ENCODE measurements at regions not wholly inside any gene's neighbourhood (a gene's known extent, or its start where the extent isn't known, plus 50 kb on each side); places are given as distances from the start of the nearest gene placed in this dataset.

DNA sequence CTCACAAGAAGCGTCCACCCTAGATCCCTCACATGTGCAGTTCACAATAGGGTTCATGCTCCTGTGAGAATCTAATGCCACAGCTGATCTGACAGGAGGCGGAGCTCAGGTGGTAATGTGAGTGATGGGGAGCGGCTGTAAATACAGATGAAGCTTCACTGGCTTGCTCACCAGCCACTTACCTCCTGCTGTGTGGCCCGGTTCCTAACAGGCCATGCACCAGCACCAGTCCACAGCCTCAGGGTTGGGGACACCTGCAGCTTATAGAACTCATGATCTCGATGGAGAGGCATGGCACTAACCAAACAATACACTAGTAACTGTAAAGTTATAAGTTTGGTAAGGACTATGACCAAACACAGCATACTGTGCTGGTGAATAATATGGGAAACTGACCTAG is 368.0 kb upstream of the CDH5 start:
- no peak for DNase-seq (ENCODE audit: extremely low read depth, low read depth)
- no peak overlapping the region for H3K4me3 ChIP-seq (replicated peaks; ENCODE audit: low read depth, low read length)

DNA sequence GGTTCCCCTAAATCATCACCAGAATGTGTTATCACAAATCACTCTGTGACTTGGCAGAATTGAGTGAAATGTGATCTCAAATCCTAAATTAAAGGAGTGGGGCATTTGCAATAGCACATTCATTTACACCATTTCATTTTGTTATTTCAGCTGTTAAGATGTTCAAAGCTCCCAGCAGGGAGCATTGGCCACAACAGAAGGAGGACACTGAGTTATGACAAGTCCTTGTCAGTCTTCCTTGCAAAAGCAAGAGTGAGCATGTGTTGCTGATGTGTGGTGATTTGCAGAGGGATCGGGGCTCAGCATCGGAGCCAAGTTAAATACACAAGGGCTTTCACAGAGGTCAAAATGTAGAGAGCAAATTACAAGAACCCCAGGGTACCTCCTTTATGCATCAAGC is 372.2 kb upstream of the CDH5 start:
- H3K4me3 ChIP-seq (replicated peaks; ENCODE audit: low read depth, low read length) = no peak overlapping the region
- TF ChIP-seq, protein P1, sequence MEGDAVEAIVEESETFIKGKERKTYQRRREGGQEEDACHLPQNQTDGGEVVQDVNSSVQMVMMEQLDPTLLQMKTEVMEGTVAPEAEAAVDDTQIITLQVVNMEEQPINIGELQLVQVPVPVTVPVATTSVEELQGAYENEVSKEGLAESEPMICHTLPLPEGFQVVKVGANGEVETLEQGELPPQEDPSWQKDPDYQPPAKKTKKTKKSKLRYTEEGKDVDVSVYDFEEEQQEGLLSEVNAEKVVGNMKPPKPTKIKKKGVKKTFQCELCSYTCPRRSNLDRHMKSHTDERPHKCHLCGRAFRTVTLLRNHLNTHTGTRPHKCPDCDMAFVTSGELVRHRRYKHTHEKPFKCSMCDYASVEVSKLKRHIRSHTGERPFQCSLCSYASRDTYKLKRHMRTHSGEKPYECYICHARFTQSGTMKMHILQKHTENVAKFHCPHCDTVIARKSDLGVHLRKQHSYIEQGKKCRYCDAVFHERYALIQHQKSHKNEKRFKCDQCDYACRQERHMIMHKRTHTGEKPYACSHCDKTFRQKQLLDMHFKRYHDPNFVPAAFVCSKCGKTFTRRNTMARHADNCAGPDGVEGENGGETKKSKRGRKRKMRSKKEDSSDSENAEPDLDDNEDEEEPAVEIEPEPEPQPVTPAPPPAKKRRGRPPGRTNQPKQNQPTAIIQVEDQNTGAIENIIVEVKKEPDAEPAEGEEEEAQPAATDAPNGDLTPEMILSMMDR (IDR thresholded peaks at IDR 0.05; ENCODE audit: low read depth, low read length, missing control alignments) = no peak
- DNase-seq (ENCODE audit: extremely low read depth, low read depth) = no peak

More for the DNA sequence above, 368.0 kb upstream of the CDH5 start:
- TF ChIP-seq, protein P1 (IDR thresholded peaks at IDR 0.05; ENCODE audit: low read depth, low read length, missing control alignments) = no peak

DNA sequence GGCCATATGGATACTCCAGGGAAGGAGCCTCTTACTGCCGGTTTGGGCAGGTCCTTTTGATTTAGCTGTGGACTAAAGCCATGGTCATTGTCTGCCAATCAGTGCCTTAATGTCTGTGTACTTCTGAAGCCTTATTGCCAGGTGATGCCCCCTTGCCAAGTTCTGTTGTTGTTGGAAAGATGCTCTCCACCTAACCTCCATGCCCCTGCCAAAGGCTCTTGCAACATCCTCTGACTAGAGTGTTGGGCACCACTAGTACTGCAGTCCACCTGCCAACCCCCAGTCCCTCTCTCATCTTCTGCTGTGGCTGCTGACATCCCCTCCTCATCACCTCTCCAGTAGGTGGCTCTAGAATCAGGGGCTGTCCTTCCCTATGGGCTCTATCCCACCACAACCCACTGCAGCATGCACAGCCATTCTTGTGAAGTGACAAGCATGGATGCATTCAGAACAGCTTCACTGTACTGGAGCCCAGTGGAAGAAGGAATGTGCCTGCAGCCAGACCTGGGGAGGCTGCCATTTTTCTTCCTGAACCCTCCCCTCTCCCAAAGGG is 375.3 kb upstream of the CDH5 start:
- DNase-seq (ENCODE audit: extremely low read depth, low read depth) = no peak
- TF ChIP-seq, protein P1 (IDR thresholded peaks at IDR 0.05; ENCODE audit: low read depth, low read length, missing control alignments) = no peak

DNA sequence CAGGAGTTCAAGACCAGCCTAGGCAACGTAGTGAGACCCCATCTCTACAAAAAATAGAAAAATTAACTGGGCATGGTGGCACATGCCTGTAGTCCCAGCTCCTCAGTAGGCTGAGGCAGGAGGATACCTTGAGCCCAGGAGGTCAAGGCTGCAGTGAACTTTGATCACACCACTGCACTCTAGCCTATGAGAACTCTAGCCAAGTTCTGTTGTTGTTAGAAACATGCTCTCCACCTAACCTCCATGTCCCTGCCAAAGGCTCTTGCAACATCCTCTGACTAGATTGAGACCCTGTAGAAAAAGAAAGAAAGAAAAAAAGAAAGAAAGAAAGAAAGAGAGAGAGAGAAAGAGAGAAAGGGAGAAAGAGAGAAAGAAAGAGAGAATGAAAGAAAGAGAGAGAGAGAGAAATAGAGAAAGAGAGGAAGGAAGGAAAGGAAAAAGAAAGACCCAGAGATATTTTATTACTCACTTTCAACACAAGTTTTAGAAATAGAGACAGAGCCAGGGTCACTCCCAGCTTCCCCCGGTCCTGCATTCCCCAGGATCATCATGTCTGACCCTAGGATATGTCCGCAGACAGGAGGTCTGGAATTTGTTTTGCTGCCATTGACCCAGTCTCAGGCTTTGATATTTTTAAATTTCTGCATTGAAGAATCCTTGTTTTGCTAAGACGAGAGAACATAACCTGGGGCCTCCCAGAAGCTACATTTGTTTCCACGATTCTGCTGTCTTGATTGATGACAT is 376.5 kb upstream of the CDH5 start:
- H3K4me3 ChIP-seq (replicated peaks; ENCODE audit: low read depth, low read length) = no peak overlapping the region
- TF ChIP-seq, protein P1 (IDR thresholded peaks at IDR 0.05; ENCODE audit: low read depth, low read length, missing control alignments) = no peak
- no peak for DNase-seq (ENCODE audit: extremely low read depth, low read depth)

More for the DNA sequence above, 375.3 kb upstream of the CDH5 start:
- H3K4me3 ChIP-seq (replicated peaks; ENCODE audit: low read depth, low read length) = no peak overlapping the region

DNA sequence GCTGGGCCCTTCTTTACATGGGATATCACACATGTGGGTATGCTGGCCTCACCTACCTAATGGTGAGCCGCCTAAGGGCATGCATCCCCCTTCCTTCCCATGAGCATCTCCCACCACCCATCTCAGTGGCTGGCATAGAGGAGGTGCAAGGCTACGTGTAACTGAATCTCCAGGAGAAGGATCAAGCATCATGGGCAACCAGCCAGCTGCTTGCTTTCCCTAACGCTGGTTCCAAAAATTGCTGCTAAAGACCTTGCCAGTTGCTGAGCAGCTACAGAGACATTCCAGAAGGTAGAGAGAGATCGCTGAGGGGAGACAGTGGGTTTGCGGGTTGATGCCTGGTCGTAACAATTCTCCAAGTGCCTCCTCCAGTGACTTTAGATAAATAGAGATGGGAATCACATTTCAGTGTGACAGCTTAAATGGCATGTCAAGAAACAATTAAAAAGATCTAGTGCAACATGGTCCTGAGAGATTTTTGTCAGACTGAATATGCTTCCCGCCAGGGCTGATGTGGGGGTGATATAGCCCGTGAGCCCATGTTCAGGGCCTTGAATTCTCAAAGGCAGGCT is 378.4 kb upstream of the CDH5 start:
- TF ChIP-seq, protein P1 (IDR thresholded peaks at IDR 0.05; ENCODE audit: low read depth, low read length, missing control alignments) = no peak
- no peak overlapping the region for H3K4me3 ChIP-seq (replicated peaks; ENCODE audit: low read depth, low read length)
- no peak for DNase-seq (ENCODE audit: extremely low read depth, low read depth)

DNA sequence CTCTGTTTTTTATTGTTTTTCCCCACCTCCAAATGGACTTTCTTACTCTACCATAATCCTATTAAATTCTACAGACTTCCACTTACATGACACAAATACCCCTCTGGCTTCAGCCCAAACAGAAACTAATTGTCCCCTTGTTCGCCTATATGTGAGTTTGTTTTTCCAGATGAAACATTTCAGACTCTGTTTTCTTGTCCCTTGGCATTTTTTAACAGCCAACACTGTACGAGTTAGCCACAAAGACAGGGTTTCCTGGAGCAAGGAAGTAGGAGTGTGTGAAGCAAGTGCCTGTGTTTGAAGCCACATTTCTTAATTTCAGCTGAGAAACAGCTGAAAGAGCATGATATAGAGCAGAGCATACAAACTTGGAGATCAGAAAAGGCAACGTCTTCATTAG is 382.2 kb upstream of the CDH5 start:
- no peak for DNase-seq (ENCODE audit: extremely low read depth, low read depth)
- TF ChIP-seq, protein P1 (IDR thresholded peaks at IDR 0.05; ENCODE audit: low read depth, low read length, missing control alignments) = no peak
- H3K4me3 ChIP-seq (replicated peaks; ENCODE audit: low read depth, low read length) = no peak overlapping the region
